ENCODE measurements at regions not wholly inside any gene's neighbourhood (a gene's known extent, or its start where the extent isn't known, plus 50 kb on each side); places are given as distances from the start of the nearest gene placed in this dataset.

DNA sequence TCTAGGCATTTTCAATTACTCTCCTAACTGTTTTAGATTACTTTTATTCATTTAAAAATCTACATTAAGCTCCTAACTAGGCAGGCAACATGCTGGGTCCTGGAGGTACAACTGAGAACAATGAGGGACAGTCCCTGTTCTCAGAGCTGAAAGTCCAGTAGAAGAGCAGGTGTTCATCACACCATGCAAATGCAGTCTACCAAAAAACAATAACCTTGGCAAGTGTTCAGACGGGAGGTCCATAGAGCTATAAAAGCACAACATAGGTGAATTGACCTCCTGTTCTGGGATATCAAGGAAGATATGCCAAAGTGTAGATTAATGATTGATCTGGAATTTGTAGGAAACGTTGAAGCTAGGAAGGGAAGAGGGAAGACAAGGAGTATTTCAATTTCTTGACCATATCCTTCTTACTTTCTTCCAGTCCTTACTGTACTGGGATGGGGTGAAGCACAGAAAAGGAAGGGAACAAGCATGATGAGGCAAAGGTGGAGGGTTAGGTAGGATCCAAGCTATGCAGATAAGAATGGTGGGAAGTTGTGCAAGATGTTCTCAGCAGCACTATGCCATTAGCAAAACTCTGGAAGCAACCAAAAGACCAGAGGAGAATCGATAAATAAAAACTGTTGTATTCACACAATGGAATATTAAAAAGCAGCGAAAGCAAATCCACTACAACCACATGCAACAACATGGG, 485.7 kb upstream of the JARID2 start:
- BruUV-seq (replicated peaks), result no TSS peak
- intact Hi-C loops (cut with micrococcal nuclease), result no loop called here
- H2AFZ ChIP-seq (ENCODE audit: low read depth, low read length, poor library complexity, severe bottlenecking), result no peak overlapping the region
- ChIA-PET CTCF (no interaction called here), RAD21 (ENCODE audit: low non-redundant PET in 1 of 2, low total read pairs in 2 of 2, uncharacterized antibody in 2 of 2, unreplicated experiment in 2 of 2) (no interaction called here), POLR2A (no interaction called here)
- H3K4me2 ChIP-seq (ENCODE audit: low read length), result no peak overlapping the region
- DNase-seq (ENCODE audit: low read depth, low spot score), result no peak
- no peaks in the 10 kb centered on the region for H3K79me2 ChIP-seq (ENCODE audit: insufficient read depth, low read length)
- H3K36me3 ChIP-seq (ENCODE audit: control insufficient read depth in 1 of 2, insufficient read depth in 2 of 2, low read length in 2 of 2), result no peaks in the 10 kb centered on the region
- no peak for ATAC-seq
- H3K9ac ChIP-seq (ENCODE audit: low read length), result no peak overlapping the region
- H3K4me1 ChIP-seq (ENCODE audit: control insufficient read depth in 1 of 2, insufficient read depth in 2 of 2, low read length in 2 of 2), result peaks cover 0 to 20% of the 10 kb centered on the region in 2 experiments; a peak in 2 of 4 replicates
- no peaks in the 10 kb centered on the region for H4K20me1 ChIP-seq (ENCODE audit: insufficient read depth)
- no peak overlapping the region for H3K27ac ChIP-seq (ENCODE audit: low read depth, low read length)
- no peak for TF ChIP-seq SRF (IDR thresholded peaks at IDR 0.05; ENCODE audit: low read depth)
- no peak for TF ChIP-seq SIN3A (IDR thresholded peaks at IDR 0.05; ENCODE audit: low read depth)
- TF ChIP-seq FOSL1 (IDR thresholded peaks at IDR 0.05; ENCODE audit: low read depth), result no peak
- no peak for TF ChIP-seq ZNF274 (IDR thresholded peaks at IDR 0.05; ENCODE audit: low read depth, low read length)
- no peak for TF ChIP-seq SP1 (IDR thresholded peaks at IDR 0.05; ENCODE audit: low read depth)
- H3K27me3 ChIP-seq (ENCODE audit: insufficient read depth, low read length), result no peaks in the 10 kb centered on the region
- H3K4me3 ChIP-seq (replicated peaks in 1 of 2; ENCODE audit: low read depth in 1 of 2, low read length in 2 of 2), result no peak overlapping the region
- H3K9me2 ChIP-seq (ENCODE audit: insufficient read depth), result no peaks in the 10 kb centered on the region
- no peaks in the 10 kb centered on the region for H3K9me3 ChIP-seq (ENCODE audit: control insufficient read depth in 1 of 2, insufficient read depth in 1 of 2, low read depth in 1 of 2, low read length in 2 of 2)

DNA sequence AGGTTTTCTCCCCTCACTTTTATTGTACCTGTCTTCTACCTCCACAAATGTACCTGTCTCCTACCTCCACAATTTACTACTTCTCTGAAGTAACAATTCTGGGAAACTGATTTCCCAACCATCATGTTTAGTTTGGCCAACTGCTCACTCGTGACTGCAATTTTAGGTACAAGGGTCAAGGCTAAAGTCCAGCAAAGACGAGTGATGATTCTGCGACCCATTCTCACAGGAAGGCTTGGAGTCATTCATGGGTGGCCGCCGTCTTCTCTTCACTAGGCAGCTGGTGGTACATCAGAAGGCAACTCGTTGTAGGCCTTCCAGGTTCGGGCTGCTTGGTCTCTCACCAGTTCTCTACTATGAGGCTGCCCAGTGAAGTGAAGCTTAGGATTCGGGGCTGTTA, 483.8 kb upstream of the JARID2 start:
- ATAC-seq, result no peak
- H3K9me2 ChIP-seq (ENCODE audit: insufficient read depth), result no peaks in the 10 kb centered on the region
- BruUV-seq (replicated peaks), result no TSS peak
- no peak for DNase-seq (ENCODE audit: low read depth, low spot score)
- ChIA-PET CTCF (no interaction called here), RAD21 (ENCODE audit: low non-redundant PET in 1 of 2, low total read pairs in 2 of 2, uncharacterized antibody in 2 of 2, unreplicated experiment in 2 of 2) (no interaction called here), POLR2A (no interaction called here)
- H3K4me1 ChIP-seq (ENCODE audit: control insufficient read depth in 1 of 2, insufficient read depth in 2 of 2, low read length in 2 of 2), result peaks cover 0 to 28% of the 10 kb centered on the region in 2 experiments; a peak in 2 of 4 replicates
- no peak overlapping the region for H2AFZ ChIP-seq (ENCODE audit: low read depth, low read length, poor library complexity, severe bottlenecking)
- no peaks in the 10 kb centered on the region for H3K36me3 ChIP-seq (ENCODE audit: control insufficient read depth in 1 of 2, insufficient read depth in 2 of 2, low read length in 2 of 2)
- no peaks in the 10 kb centered on the region for H4K20me1 ChIP-seq (ENCODE audit: insufficient read depth)
- no peaks in the 10 kb centered on the region for H3K27me3 ChIP-seq (ENCODE audit: insufficient read depth, low read length)
- no peaks in the 10 kb centered on the region for H3K79me2 ChIP-seq (ENCODE audit: insufficient read depth, low read length)
- H3K9me3 ChIP-seq (ENCODE audit: control insufficient read depth in 1 of 2, insufficient read depth in 1 of 2, low read depth in 1 of 2, low read length in 2 of 2), result no peaks in the 10 kb centered on the region
- H3K4me3 ChIP-seq (replicated peaks in 1 of 2; ENCODE audit: low read depth in 1 of 2, low read length in 2 of 2), result no peak overlapping the region
- no peak overlapping the region for H3K4me2 ChIP-seq (ENCODE audit: low read length)
- no peak overlapping the region for H3K27ac ChIP-seq (ENCODE audit: low read depth, low read length)
- H3K9ac ChIP-seq (ENCODE audit: low read length), result no peak overlapping the region
- no peak for TF ChIP-seq POLR2AphosphoS5 (IDR thresholded peaks at IDR 0.05; ENCODE audit: low read depth, low read length)
- TF ChIP-seq, protein P1, sequence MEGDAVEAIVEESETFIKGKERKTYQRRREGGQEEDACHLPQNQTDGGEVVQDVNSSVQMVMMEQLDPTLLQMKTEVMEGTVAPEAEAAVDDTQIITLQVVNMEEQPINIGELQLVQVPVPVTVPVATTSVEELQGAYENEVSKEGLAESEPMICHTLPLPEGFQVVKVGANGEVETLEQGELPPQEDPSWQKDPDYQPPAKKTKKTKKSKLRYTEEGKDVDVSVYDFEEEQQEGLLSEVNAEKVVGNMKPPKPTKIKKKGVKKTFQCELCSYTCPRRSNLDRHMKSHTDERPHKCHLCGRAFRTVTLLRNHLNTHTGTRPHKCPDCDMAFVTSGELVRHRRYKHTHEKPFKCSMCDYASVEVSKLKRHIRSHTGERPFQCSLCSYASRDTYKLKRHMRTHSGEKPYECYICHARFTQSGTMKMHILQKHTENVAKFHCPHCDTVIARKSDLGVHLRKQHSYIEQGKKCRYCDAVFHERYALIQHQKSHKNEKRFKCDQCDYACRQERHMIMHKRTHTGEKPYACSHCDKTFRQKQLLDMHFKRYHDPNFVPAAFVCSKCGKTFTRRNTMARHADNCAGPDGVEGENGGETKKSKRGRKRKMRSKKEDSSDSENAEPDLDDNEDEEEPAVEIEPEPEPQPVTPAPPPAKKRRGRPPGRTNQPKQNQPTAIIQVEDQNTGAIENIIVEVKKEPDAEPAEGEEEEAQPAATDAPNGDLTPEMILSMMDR (IDR thresholded peaks at IDR 0.05 in 2 of 3, conservative IDR thresholded peaks at IDR 0.05 in 1 of 3; ENCODE audit: borderline replicate concordance in 1 of 3, insufficient read depth in 1 of 3, low read depth in 2 of 3, low read length in 2 of 3), result no peak
- intact Hi-C loops (cut with micrococcal nuclease), result no loop called here

Measured in HCT116 (cell line).